ENCODE measurements at regions not wholly inside any gene's neighbourhood (a gene's known extent, or its start where the extent isn't known, plus 50 kb on each side); places are given as distances from the start of the nearest gene placed in this dataset.

DNA sequence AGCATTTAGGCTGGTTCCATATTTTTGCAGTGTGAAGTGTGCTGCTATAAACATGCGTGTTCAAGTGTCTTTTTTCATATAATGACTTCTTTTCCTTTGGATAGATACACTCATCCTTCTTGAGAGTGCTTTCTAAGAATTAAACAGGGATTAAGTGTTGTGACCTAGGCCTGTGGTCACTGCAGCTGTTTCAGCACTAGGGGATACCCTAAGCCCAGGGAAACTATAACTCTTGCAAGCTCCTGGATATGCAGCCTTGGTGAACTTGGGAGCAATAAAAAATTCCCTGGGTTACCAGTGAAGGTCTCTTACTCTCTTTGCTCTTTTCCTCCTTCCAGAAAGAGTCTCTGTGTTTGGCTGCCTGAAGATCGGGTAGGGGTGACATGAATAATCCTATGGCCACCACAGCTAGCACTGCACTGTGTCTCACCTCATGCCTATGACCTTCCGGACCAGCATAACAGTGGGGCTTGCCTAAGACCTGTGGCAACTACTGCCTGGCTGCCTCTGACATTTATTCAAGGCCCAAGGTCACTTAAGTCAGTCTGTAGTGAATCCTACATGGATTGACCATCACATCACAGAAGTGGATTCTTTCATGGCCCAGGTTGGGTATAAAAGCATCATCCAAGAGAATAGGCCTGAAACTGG is 799.7 kb downstream of the DACH1 start:
- TF ChIP-seq, protein P1, sequence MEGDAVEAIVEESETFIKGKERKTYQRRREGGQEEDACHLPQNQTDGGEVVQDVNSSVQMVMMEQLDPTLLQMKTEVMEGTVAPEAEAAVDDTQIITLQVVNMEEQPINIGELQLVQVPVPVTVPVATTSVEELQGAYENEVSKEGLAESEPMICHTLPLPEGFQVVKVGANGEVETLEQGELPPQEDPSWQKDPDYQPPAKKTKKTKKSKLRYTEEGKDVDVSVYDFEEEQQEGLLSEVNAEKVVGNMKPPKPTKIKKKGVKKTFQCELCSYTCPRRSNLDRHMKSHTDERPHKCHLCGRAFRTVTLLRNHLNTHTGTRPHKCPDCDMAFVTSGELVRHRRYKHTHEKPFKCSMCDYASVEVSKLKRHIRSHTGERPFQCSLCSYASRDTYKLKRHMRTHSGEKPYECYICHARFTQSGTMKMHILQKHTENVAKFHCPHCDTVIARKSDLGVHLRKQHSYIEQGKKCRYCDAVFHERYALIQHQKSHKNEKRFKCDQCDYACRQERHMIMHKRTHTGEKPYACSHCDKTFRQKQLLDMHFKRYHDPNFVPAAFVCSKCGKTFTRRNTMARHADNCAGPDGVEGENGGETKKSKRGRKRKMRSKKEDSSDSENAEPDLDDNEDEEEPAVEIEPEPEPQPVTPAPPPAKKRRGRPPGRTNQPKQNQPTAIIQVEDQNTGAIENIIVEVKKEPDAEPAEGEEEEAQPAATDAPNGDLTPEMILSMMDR (conservative IDR thresholded peaks at IDR 0.05; ENCODE audit: low read depth, low read length), result peak; percentile 58
- DNase-seq (ENCODE audit: low read depth), result no peak
- H3K4me3 ChIP-seq (ENCODE audit: low read length), result no peak overlapping the region

GRCh38 chr13:71056581-71056980 is 810.4 kb downstream of the DACH1 start:
- no peak for DNase-seq (ENCODE audit: low read depth)
- H3K4me3 ChIP-seq (ENCODE audit: low read length), result no peak overlapping the region

GRCh38 chr13:71055644-71056043 is 811.4 kb downstream of the DACH1 start:
- no peak overlapping the region for H3K4me3 ChIP-seq (ENCODE audit: low read length)
- no peak for DNase-seq (ENCODE audit: low read depth)
- TF ChIP-seq, protein P1 (conservative IDR thresholded peaks at IDR 0.05; ENCODE audit: low read depth, low read length), result no peak

More at GRCh38 chr13:71056581-71056980, 810.4 kb downstream of the DACH1 start:
- TF ChIP-seq, protein P1 (conservative IDR thresholded peaks at IDR 0.05; ENCODE audit: low read depth, low read length), result no peak

DNA sequence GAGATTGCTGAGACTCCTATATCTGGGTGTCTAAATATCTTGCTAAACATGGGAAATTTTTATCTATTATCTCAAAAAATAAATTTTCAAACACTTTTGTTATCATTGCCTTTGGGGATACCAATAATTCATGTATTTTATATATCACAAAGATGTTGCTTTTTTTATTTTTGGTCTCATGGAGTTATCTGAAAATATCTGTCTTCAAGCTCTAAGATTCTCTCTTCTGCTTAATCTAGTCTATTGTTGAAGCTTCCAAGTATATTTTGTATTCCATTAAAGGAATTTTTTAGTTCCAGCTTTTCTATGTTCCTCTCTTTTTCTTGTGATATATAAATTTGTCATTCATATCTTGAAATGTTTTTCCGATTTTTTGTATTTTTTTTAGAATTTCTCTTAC is 812.0 kb downstream of the DACH1 start:
- TF ChIP-seq, protein P1 (conservative IDR thresholded peaks at IDR 0.05; ENCODE audit: low read depth, low read length), result no peak
- H3K4me3 ChIP-seq (ENCODE audit: low read length), result no peak overlapping the region
- no peak for DNase-seq (ENCODE audit: low read depth)

DNA sequence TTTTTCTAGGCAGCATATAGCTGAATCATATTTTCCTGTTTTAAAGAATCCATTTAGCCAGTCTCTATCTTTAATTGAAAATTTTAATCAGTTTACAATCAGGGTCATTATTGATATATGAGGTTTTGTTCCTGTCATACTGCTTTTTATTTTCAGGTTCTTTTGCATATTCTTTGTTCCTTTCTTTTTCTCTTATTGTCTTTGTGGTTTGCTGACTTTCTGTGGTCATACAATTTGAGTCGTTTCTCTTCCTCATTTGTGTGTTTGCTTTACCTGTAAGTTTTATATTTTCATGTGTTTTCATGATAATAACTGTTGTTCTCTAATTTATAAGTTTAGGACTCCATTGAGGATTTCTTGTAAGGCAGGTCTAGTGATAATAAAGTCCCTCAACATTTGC is 812.6 kb downstream of the DACH1 start:
- TF ChIP-seq, protein P1 (conservative IDR thresholded peaks at IDR 0.05; ENCODE audit: low read depth, low read length), result no peak
- no peak for DNase-seq (ENCODE audit: low read depth)
- H3K4me3 ChIP-seq (ENCODE audit: low read length), result no peak overlapping the region

DNA sequence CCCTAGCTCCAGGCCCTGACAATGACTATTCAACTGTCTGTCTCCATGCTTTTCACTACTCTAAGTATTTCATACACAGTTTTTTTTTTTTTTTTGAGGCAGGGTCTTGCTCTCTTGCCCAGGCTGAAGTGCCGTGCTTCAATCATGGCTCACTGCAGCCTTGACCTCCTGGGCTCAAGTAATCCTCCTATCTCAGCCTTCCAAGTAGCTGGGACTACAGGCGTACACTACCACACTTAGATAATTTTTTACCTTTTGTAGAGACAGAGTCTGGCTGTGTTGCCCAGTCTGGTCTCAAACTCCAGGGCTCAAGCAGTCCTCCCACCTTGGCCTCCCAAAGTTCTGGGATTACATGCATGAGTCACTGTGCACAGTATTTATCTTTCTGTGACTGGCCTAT is 815.4 kb downstream of the DACH1 start:
- no peak overlapping the region for H3K4me3 ChIP-seq (ENCODE audit: low read length)
- TF ChIP-seq, protein P1 (conservative IDR thresholded peaks at IDR 0.05; ENCODE audit: low read depth, low read length), result no peak
- no peak for DNase-seq (ENCODE audit: low read depth)

- no peak for DNase-seq (ENCODE audit: low read depth)
- H3K4me3 ChIP-seq (ENCODE audit: low read length), result no peak overlapping the region
- TF ChIP-seq, protein P1 (conservative IDR thresholded peaks at IDR 0.05; ENCODE audit: low read depth, low read length), result no peak
Measured at GRCh38 chr13:71046360-71047079, 820.5 kb downstream of the DACH1 start.

Measured in retinal pigment epithelial cell (primary cell).